Fibroblast of skin of left biceps (primary cell): ENCODE measurements at regions not wholly inside any gene's neighbourhood (a gene's known extent, or its start where the extent isn't known, plus 50 kb on each side); places are given as distances from the start of the nearest gene placed in this dataset.
"Not testable (repeated sequence)": the region's sequence is repeated elsewhere in the genome, so short reads cannot be mapped to it uniquely, and the experiment has no call there.

ENCODE experiments used
- DNase-seq, 2 experiments: peaks; one replicate each; pipeline ENCODE4 v3.0.0-alpha.2; 2013; ENCODE audit warnings: low read depth in 2 of 2

GRCh38 chr13:93017493-93018112 is 209.0 kb upstream of the GPC6 start:
- DNase-seq: no peak

DNA sequence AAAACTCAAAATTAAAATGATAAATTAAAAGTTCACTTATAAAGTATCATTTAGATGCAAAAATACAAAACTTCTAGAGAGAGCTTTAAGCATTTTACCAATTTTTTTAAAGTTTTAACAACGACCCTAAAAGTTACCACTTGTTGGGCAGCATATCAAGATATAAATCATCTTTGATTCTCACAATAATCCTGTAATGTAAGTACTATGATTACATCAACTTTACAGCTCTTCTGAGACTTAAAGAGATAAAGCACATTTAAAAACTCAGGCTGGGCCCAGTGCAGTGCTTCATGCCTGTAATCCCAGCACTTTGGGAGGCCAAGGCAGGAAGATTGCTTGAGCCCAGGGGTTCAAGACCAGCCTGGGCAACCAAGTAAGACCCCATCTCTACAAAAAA is 202.7 kb upstream of the GPC6 start:
- DNase-seq: no peak

DNA sequence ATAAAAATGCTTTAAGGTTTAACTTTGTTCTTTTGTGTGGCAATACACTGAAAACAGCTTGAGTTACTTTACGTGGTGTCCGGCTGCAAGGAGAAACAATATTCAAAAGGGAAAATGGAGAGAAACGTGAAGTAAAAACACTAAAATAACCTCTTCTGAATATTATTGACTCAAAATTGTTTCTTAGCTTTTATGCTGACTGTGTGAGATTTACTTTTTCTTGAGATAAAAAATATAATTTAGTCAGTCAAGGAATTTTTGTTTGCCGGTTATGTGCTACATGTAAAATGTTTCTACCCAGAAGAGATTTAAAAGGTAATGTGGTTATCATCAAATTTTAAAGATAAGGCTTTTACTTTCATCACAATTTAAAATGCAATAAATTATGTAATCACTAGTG is 200.6 kb upstream of the GPC6 start:
- no peak for DNase-seq

GRCh38 chr13:93029536-93029935 is 197.1 kb upstream of the GPC6 start:
- peak; percentile 5 to 6 for DNase-seq

GRCh38 chr13:93036380-93036779 is 190.2 kb upstream of the GPC6 start:
- no peak for DNase-seq

- DNase-seq: no peak
Observed at GRCh38 chr13:93037780-93038179, 188.8 kb upstream of the GPC6 start.

DNA sequence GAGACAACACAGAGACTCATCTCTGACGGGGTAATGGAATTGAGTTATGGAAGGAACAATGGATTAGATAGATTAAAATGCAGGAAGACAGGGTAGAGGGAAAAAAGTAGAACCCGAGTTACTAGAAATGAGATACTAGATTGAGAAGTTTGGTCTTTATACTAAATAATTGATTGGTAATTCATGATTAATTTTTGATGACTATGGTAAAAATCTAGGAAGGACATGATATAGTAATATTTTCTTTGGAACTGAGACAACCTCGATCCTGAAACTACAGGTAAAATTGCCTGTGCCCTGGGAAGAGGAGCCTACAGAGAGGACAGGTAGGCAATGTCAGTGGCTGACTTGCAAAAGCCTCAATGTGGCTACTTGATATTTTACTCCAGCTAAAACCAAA is 188.4 kb upstream of the GPC6 start:
- no peak for DNase-seq

- DNase-seq: peak; percentile 21 to 33
Observed at GRCh38 chr13:93039131-93039530, 187.5 kb upstream of the GPC6 start.

DNA sequence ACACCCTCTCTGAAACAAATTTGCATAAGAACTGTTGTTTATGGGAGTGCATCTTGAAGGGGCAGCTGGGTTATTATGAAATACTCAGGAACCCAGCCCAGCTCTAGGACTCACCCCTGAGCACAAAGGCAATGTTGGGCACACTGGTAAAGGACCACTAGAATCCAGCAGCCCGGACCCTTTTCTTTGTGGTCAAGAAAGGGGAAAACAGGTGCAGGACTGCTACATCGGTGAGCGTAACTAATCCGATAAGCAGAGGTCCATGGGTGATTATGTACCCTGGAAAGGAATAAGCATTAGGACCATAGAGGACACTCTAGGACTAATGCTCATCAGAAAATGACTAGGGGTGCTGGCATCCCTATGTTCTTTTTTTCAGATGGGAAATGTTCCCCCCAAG is 185.0 kb upstream of the GPC6 start:
- DNase-seq: not testable (repeated sequence)

DNA sequence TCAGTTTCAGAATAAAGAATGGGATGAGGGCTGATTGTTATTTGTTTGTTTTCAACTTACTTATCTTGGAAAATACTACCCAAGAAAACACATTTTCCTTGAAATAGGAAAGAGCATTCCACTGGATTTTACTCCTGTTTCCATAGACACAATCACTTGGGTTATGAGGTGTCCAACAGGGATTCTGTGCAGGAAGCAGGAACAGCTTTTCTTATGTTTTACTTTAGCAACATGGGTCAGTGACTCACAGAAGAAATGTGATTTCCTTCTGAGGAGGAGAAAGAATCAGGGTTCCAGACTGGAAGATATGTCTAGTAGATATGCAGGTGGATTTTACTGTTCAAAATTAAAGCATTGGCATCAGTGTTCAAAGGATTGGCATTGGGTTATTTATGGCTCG is 180.8 kb upstream of the GPC6 start:
- DNase-seq: no peak

GRCh38 chr13:93055233-93055632 is 171.4 kb upstream of the GPC6 start:
- DNase-seq: no peak

DNA sequence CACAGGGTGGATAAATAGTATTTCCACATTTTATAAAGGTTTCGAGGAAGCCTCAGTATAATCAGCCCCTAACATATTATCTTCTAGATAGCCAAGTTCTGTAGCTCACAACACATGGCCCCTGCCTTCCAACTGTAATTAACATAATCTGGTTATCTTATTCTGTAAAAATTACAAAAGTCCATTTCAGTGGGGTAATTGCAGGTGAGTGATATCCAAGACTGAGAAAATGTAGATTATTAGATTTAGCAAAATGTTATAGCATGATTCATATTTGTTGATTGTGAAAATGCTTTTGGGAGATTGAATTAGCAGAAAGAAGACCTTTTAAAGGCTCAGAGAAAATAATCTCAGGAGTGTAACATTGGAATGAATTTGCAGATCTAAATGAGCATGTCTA is 168.3 kb upstream of the GPC6 start:
- DNase-seq: no peak

- no peak for DNase-seq
Observed at GRCh38 chr13:93060144-93060543, 166.5 kb upstream of the GPC6 start.

DNA sequence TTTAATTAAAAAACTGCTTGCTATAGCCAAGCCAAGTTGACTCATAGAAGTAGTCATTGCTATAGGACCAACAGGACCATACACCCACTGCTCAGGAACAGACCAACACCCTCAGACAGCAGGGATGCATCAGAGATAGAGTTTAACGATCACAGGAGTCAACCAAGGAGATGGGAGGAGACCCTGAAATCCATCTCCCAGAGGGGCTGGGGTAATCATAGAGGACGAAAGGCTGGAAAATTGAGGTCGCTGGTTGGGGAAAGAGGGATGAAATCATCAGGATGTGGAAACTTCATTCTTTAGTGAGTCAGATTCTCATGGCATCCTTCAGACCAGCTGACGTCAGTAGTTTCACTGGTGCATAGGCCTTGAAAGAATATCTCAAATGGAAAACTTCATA is 160.4 kb upstream of the GPC6 start:
- peak; percentile 41 to 54 for DNase-seq

DNA sequence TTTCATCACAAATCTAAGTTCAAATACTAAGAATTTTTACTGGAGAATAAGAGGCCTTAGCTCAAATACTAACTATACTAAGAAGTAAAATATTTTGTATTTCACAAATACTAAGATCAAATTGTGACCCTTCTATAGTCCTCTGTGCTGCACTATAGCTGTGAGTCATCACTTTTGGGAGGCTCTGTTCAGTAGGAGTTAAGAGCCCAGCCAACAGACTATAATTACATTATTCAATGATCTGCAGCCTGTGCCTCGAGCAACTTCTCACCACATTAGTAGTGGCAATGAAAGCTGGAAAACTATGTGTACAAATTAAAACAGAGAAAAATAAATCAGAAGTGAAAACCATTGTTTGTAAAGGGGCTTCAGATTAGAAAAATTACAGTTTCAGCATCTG is 147.3 kb upstream of the GPC6 start:
- DNase-seq: peak; percentile 18 to 21

GRCh38 chr13:93080166-93080565 is 146.4 kb upstream of the GPC6 start:
- DNase-seq: no peak

DNA sequence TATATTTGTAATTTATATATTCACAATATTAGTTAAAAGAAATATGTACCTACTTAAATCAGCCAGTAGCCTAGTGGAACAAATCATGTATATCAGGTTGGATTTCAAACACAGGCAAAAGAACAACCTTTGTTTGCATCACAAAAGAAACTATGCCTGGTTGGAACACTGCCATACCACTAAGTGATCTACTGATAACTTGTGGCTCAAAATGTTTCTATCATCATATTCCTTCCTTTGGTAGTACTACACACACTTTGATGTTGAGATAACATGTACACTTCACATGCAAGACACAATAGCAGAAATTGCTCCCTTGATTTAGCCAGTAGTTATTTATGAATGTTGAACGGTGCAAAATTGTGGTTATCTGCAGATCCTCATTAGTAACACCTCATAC is 146.0 kb upstream of the GPC6 start:
- peak in 1 of 2 experiments; percentile 2 for DNase-seq

- DNase-seq: no peak
Observed at GRCh38 chr13:93086329-93086728, 140.3 kb upstream of the GPC6 start.

DNA sequence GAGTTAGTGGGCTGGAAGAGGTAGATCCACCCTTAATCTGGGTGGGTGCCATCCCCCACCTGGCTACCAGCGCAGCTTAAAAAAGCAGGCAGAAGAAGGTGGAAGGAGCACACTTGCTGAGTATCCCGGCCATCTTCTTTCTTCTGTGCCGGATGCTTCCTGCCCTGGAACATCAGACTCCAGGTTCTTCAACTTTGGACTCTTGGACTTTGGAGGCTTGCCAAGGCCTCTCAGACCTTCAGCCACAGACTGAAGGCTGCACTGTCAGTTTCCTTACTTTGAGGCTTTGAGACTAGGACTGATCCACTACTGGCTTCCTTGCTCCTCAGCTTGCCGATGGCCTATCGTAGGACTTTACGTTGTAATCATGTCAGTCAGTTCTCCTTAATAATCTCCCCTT is 127.6 kb upstream of the GPC6 start:
- DNase-seq: no peak

GRCh38 chr13:93101226-93101734 is 125.3 kb upstream of the GPC6 start:
- no peak for DNase-seq

- DNase-seq: no peak
Observed at GRCh38 chr13:93104270-93104669, 122.3 kb upstream of the GPC6 start.

DNA sequence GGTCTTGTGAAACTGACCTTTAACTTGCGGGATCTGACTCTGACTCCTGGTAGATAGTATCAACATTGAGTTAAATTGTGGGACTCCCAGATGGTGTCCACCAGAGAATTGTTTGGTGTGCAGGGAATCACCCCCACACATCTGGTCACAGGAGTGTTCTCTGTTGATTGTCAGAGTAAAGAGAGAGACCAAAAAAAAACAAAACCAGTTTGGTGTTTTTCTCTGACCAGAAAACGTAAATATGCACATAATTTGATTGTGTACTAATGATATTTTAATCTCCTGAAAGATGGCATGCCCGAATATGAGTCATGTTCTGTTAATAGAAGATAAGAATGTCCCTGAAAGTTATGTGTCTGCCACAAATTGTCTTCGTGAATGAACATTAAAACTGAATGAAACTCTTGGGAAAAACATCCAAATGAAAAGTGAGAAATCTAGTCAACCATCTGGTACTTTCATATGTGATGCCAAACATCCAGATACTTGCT is 118.5 kb upstream of the GPC6 start:
- no peak for DNase-seq

GRCh38 chr13:93116809-93117208 is 109.8 kb upstream of the GPC6 start:
- DNase-seq: no peak

GRCh38 chr13:93118081-93118615 is 108.5 kb upstream of the GPC6 start:
- no peak for DNase-seq
